K562 (cell line): ENCODE measurements at regions not wholly inside any gene's neighbourhood (a gene's known extent, or its start where the extent isn't known, plus 50 kb on each side); places are given as distances from the start of the nearest gene placed in this dataset.

Experiments used
- ARHGAP35 ChIP-seq: fragments of 450-650 bp; IDR thresholded peaks from 2 replicates; pipeline ENCODE4 v1.6.1; 2018; ENCODE audit not compliant: partially characterized antibody
- CBFB ChIP-seq: sonication (generic); formaldehyde crosslinking; IDR thresholded peaks from 2 replicates; pipeline ENCODE4 v1.4.0; 2020; ENCODE audit warnings: mild to moderate bottlenecking, missing genetic modification reagents
- CHCHD3 ChIP-seq: fragments of 250-450 bp; sonication (Bioruptor Pico); IDR thresholded peaks from 2 replicates; pipeline ENCODE4 v2.1.2; 2022; ENCODE audit warnings: mild to moderate bottlenecking
- ELF2 ChIP-seq: fragments of 250-450 bp; sonication (Bioruptor Pico); IDR thresholded peaks from 2 replicates; pipeline ENCODE4 v1.5.0; 2021; ENCODE audit warnings: mild to moderate bottlenecking
- EP300 ChIP-seq: IDR thresholded peaks from 2 replicates; pipeline ENCODE4 v1.6.1; 2012; ENCODE audit warnings: low read length, improper control_type of control experiment
- FOXJ2 ChIP-seq: fragments of 200-800 bp; sonication (Bioruptor generic); IDR thresholded peaks from 2 replicates; pipeline ENCODE4 v1.6.1; 2016; ENCODE audit warnings: missing genetic modification characterization, missing compliant biosample characterization
- ILF3 ChIP-seq: fragments of 450-650 bp; IDR thresholded peaks from 2 replicates; pipeline ENCODE4 v1.6.1; 2018; ENCODE audit warnings: antibody characterized with exemption, mild to moderate bottlenecking, moderate library complexity, borderline replicate concordance
- MAFF ChIP-seq: IDR thresholded peaks from 2 replicates; pipeline ENCODE4 v1.6.1; 2012; ENCODE audit warnings: low read length, improper control_type of control experiment
- MAFG ChIP-seq: fragments of 450-650 bp; conservative IDR thresholded peaks from 2 replicates; pipeline ENCODE4 v1.6.1; 2016; ENCODE audit warnings: missing genetic modification characterization, missing compliant biosample characterization
- NR4A1 ChIP-seq, 2 experiments: fragments of 250-450 bp in 1 of 2; fragments of 450-650 bp in 1 of 2; sonication (Bioruptor Pico) in 1 of 2; IDR thresholded peaks; 2 replicates each; pipeline versions ENCODE4 v1.4.0 to v1.6.1; 2016 to 2020; ENCODE audit warnings: mild to moderate bottlenecking in 2 of 2, missing compliant biosample characterization in 1 of 2, missing genetic modification characterization in 1 of 2, moderate library complexity in 1 of 2
- POLR2AphosphoS2 ChIP-seq: IDR thresholded peaks from 2 replicates; pipeline ENCODE4 v1.6.1; 2012; ENCODE audit warnings: low read length, improper control_type of control experiment
- POLR2H ChIP-seq: IDR thresholded peaks from 2 replicates; pipeline ENCODE4 v1.6.1; 2016; ENCODE audit warnings: missing genetic modification characterization, low read depth, mild to moderate bottlenecking, control low read depth, missing compliant biosample characterization, moderate library complexity
- RB1 ChIP-seq: fragments of 450-650 bp; IDR thresholded peaks from 2 replicates; pipeline ENCODE4 v1.6.1; 2017; ENCODE audit warnings: low read depth, mild to moderate bottlenecking
- RFX5 ChIP-seq: IDR thresholded peaks from 2 replicates; pipeline ENCODE4 v1.6.1; 2011; ENCODE audit warnings: low read depth, mild to moderate bottlenecking, improper control_type of control experiment, low read length
- RNF2 ChIP-seq: sonication (generic); IDR thresholded peaks from 2 replicates; pipeline ENCODE4 v1.6.1; 2016
- SAFB ChIP-seq: fragments of 200-400 bp; formaldehyde crosslinking; IDR thresholded peaks from 2 replicates; pipeline ENCODE4 v1.6.1; 2017; ENCODE audit warnings: low read depth, low read length, borderline replicate concordance
- SMC3 ChIP-seq: conservative IDR thresholded peaks from 2 replicates; pipeline ENCODE4 v1.6.1; 2011; ENCODE audit warnings: low read depth, low read length, improper control_type of control experiment; ENCODE audit not compliant: insufficient read depth
- SRSF1 ChIP-seq: fragments of 200-400 bp; formaldehyde crosslinking; IDR thresholded peaks from 2 replicates; pipeline ENCODE4 v1.6.1; 2017; ENCODE audit warnings: mild to moderate bottlenecking, low read depth, low read length, moderate library complexity
- SUPT5H ChIP-seq: fragments of 450-650 bp; IDR thresholded peaks from 2 replicates; pipeline ENCODE4 v1.6.1; 2016
- TAF9B ChIP-seq: fragments of 450-650 bp; IDR thresholded peaks from 2 replicates; pipeline ENCODE4 v1.6.1; 2018; ENCODE audit warnings: mild to moderate bottlenecking; ENCODE audit not compliant: partially characterized antibody
- TCF7L2 ChIP-seq: fragments of 150-350 bp; IDR thresholded peaks from 2 replicates; pipeline ENCODE4 v1.6.1; 2016; ENCODE audit warnings: low read depth, mild to moderate bottlenecking, low read length, moderate library complexity
- ZKSCAN1 ChIP-seq: fragments of 150-350 bp; IDR thresholded peaks from 2 replicates; pipeline ENCODE4 v1.6.1; 2016; ENCODE audit warnings: low read depth, low read length
- ZNF143 ChIP-seq: sonication (generic); formaldehyde crosslinking; IDR thresholded peaks from 2 replicates; pipeline ENCODE4 v1.9.0; 2022; ENCODE audit warnings: mild to moderate bottlenecking, missing genetic modification reagents
- TF ChIP-seq, protein P1 (sequence below): fragments of 250-450 bp; sonication (Bioruptor Pico); IDR thresholded peaks from 2 replicates; pipeline ENCODE4 v1.8.0; 2022; ENCODE audit warnings: inconsistent platforms
- TF ChIP-seq, protein P2 (sequence below): fragments of 450-650 bp; formaldehyde crosslinking; IDR thresholded peaks from 2 replicates; pipeline ENCODE4 v1.4.0; 2020; ENCODE audit warnings: mild to moderate bottlenecking, moderate library complexity
- TF ChIP-seq, protein P3 (sequence below): sonication (generic); formaldehyde crosslinking; IDR thresholded peaks from 2 replicates; pipeline ENCODE4 v1.5.0; 2020; ENCODE audit warnings: missing genetic modification reagents

DNA sequence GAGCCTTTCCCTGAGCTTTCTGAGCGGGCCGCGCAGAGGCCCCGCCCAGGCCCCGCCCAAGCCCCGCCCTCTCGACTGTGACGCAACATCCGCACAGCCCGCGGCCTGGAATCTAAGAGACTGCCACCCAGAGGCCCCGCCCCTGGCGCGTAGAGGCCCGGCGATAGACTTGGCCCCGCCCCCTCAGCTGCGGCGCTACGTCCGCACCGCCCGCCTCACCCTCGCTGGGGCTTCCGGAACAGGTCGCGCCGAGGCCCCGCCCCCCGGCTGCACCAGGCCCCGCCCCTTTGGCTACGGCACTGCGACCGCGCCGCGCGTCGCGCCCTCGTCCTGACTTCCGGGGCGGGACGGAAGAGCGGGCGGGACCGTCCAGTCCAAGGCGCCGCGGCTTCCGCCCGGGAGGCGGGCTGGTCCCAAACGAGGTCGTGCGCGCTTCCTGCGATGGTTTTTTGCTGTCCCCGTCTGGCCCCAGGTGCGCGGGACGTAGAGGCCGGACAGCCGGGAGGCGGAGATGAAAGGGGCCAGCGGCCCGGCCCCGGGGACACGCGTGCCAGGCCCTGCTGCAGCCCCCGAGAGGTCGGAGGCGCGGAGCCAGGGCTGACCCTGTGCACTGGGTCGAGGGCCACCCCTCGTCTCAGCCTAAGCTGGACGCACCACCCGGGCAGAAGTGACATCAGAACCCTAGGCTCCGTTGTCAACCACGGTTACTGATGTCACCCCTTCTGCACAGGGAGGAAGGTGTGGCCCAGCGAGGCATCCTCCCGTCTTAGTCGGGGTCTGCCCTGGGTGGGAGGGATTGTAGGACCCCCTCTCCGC lies 59.0 kb upstream of the WNT7B start (continued):
- peak; percentile 49; the same call in 1 of the 2 replicates for TF ChIP-seq RB1
- no peak for TF ChIP-seq SRSF1
- no peak for TF ChIP-seq CBFB (CRISPR knock-in tag)
- TF ChIP-seq POLR2H (tag): no peak
- TF ChIP-seq FOXJ2 (tag): no peak
- no peak for TF ChIP-seq RFX5
- no peak for TF ChIP-seq CHCHD3
- TF ChIP-seq POLR2AphosphoS2: no peak
- no peak for TF ChIP-seq MAFG (tag)
- TF ChIP-seq, protein P1, sequence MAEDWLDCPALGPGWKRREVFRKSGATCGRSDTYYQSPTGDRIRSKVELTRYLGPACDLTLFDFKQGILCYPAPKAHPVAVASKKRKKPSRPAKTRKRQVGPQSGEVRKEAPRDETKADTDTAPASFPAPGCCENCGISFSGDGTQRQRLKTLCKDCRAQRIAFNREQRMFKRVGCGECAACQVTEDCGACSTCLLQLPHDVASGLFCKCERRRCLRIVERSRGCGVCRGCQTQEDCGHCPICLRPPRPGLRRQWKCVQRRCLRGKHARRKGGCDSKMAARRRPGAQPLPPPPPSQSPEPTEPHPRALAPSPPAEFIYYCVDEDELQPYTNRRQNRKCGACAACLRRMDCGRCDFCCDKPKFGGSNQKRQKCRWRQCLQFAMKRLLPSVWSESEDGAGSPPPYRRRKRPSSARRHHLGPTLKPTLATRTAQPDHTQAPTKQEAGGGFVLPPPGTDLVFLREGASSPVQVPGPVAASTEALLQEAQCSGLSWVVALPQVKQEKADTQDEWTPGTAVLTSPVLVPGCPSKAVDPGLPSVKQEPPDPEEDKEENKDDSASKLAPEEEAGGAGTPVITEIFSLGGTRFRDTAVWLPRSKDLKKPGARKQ (CRISPR knock-in tag): no peak
- no peak for TF ChIP-seq ARHGAP35
- TF ChIP-seq ELF2 (CRISPR knock-in tag): peak; percentile 67; the same call in 1 of the 2 replicates
- no peak for TF ChIP-seq TCF7L2
- TF ChIP-seq MAFF: no peak
- TF ChIP-seq NR4A1 (CRISPR knock-in tag; IDR thresholded peaks at IDR 0.05): no peak
- no peak for TF ChIP-seq NR4A1 (tag; IDR thresholded peaks at IDR 0.05)
- TF ChIP-seq, protein P2, sequence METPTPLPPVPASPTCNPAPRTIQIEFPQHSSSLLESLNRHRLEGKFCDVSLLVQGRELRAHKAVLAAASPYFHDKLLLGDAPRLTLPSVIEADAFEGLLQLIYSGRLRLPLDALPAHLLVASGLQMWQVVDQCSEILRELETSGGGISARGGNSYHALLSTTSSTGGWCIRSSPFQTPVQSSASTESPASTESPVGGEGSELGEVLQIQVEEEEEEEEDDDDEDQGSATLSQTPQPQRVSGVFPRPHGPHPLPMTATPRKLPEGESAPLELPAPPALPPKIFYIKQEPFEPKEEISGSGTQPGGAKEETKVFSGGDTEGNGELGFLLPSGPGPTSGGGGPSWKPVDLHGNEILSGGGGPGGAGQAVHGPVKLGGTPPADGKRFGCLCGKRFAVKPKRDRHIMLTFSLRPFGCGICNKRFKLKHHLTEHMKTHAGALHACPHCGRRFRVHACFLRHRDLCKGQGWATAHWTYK (CRISPR knock-in tag): peak; percentile 48; the same call in 1 of the 2 replicates
- TF ChIP-seq SUPT5H: peak; percentile 79
- TF ChIP-seq, protein P3, sequence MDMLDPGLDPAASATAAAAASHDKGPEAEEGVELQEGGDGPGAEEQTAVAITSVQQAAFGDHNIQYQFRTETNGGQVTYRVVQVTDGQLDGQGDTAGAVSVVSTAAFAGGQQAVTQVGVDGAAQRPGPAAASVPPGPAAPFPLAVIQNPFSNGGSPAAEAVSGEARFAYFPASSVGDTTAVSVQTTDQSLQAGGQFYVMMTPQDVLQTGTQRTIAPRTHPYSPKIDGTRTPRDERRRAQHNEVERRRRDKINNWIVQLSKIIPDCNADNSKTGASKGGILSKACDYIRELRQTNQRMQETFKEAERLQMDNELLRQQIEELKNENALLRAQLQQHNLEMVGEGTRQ: no peak
- TF ChIP-seq RNF2: no peak
- no peak for TF ChIP-seq ZKSCAN1
- TF ChIP-seq SAFB: no peak
- 0 out of 2 replicates have a peak, but pooled peaks have one; percentile 18 for TF ChIP-seq ZNF143
- TF ChIP-seq SMC3: no peak
- no peak for TF ChIP-seq TAF9B
- no peak for TF ChIP-seq EP300
- no peak for TF ChIP-seq ILF3
